CD14-positive monocyte (primary cell): ENCODE measurements at regions not wholly inside any gene's neighbourhood (a gene's known extent, or its start where the extent isn't known, plus 50 kb on each side); places are given as distances from the start of the nearest gene placed in this dataset.

Experiments
- DNase-seq, 3 donors: peaks; one replicate each; pipeline ENCODE4 v3.0.0-alpha.2; 2011 to 2022
- H2AFZ ChIP-seq: 2 replicates; pipeline ENCODE4 v1.6.0; 2012; ENCODE audit warnings: mild to moderate bottlenecking, low read depth, low read length, inconsistent platforms; ENCODE audit not compliant: insufficient read depth, poor library complexity, severe bottlenecking
- H3K27ac ChIP-seq, 2 donors: 1 replicate in 1 of 2; 2 replicates in 1 of 2; pipeline ENCODE4 v1.5.1; 2012 to 2013; ENCODE audit warnings: low read length in 2 of 2, control low read depth in 1 of 2, inconsistent platforms in 1 of 2, low read depth in 1 of 2, mild to moderate bottlenecking in 1 of 2
- H3K27me3 ChIP-seq, 2 donors: one replicate each; pipeline versions ENCODE4 v1.6.0 to v1.6.1; 2011 to 2013; ENCODE audit warnings: low read length in 2 of 2; ENCODE audit not compliant: control insufficient read depth in 2 of 2, insufficient read depth in 2 of 2
- H3K36me3 ChIP-seq, 2 donors: replicated peaks in 1 of 2; 1 replicate in 1 of 2; 2 replicates in 1 of 2; pipeline versions ENCODE4 v1.5.1 to v1.6.1; 2012 to 2013; ENCODE audit warnings: low read length in 2 of 2, control low read depth in 1 of 2, inconsistent platforms in 1 of 2, mild to moderate bottlenecking in 1 of 2; ENCODE audit not compliant: insufficient read depth in 2 of 2, control insufficient read depth in 1 of 2
- H3K4me1 ChIP-seq, 2 donors: 1 replicate in 1 of 2; 2 replicates in 1 of 2; pipeline versions ENCODE4 v1.5.1 to v1.6.1; 2012 to 2013; ENCODE audit warnings: low read length in 2 of 2, control low read depth in 1 of 2, inconsistent platforms in 1 of 2, mild to moderate bottlenecking in 1 of 2, moderate library complexity in 1 of 2; ENCODE audit not compliant: insufficient read depth in 2 of 2, control insufficient read depth in 1 of 2
- H3K4me2 ChIP-seq: replicated peaks from 2 replicates; pipeline ENCODE3; 2012; ENCODE audit warnings: low read length, moderate library complexity, mild to moderate bottlenecking; ENCODE audit not compliant: poor library complexity, severe bottlenecking; ENCODE audit errors: extremely low read depth
- H3K4me3 ChIP-seq, 3 experiments: fragments of 200-600 bp in 1 of 3; sonication (generic) in 1 of 3; replicated peaks in 1 of 3; 1 replicate in 2 of 3; 2 replicates in 1 of 3; pipeline ENCODE4 v1.5.1; 2011 to 2013; ENCODE audit warnings: low read length in 3 of 3, mild to moderate bottlenecking in 3 of 3, control low read depth in 2 of 3, low read depth in 2 of 3, inconsistent platforms in 1 of 3, moderate library complexity in 1 of 3
- H3K79me2 ChIP-seq: 2 replicates; pipeline ENCODE4 v1.6.0; 2012; ENCODE audit warnings: mild to moderate bottlenecking, control low read depth, inconsistent platforms, low read length, moderate library complexity; ENCODE audit not compliant: insufficient read depth
- H3K9ac ChIP-seq: 2 replicates; pipeline ENCODE4 v1.6.0; 2017; ENCODE audit warnings: low read length, mild to moderate bottlenecking; ENCODE audit not compliant: insufficient read depth, poor library complexity, severe bottlenecking
- H3K9me3 ChIP-seq, 2 donors: replicated peaks in 1 of 2; 1 replicate in 1 of 2; 2 replicates in 1 of 2; pipeline versions ENCODE4 v1.5.1 to v1.6.1; 2012 to 2013; ENCODE audit warnings: low read length in 2 of 2, control low read depth in 1 of 2; ENCODE audit not compliant: control insufficient read depth in 1 of 2, insufficient read depth in 1 of 2
- H4K20me1 ChIP-seq: 2 replicates; pipeline ENCODE4 v1.6.0; 2012; ENCODE audit warnings: mild to moderate bottlenecking, low read length, control low read depth, moderate library complexity; ENCODE audit not compliant: insufficient read depth
- H3K27ac Mint-ChIP-seq, 7 donors: one replicate each; pipeline ENCODE4 v1.8.0; 2020; ENCODE audit warnings: mild to moderate bottlenecking in 7 of 7, mixed read lengths in 7 of 7, moderate library complexity in 6 of 7, inconsistent platforms in 2 of 7
- H3K27me3 Mint-ChIP-seq, 3 donors: one replicate each; pipeline ENCODE4 v1.8.0; 2021 to 2022; ENCODE audit warnings: low read depth in 3 of 3, mild to moderate bottlenecking in 3 of 3, mixed read lengths in 3 of 3, moderate library complexity in 3 of 3, inconsistent platforms in 1 of 3
- H3K36me3 Mint-ChIP-seq, 2 donors: one replicate each; pipeline ENCODE4 v1.8.0; 2020; ENCODE audit warnings: mixed read lengths in 2 of 2, inconsistent platforms in 1 of 2, mild to moderate bottlenecking in 1 of 2
- H3K4me1 Mint-ChIP-seq: one replicate; pipeline ENCODE4 v1.8.0; 2020; ENCODE audit warnings: mild to moderate bottlenecking, mixed read lengths
- H3K4me3 Mint-ChIP-seq, 2 donors: one replicate each; pipeline ENCODE4 v1.8.0; 2020; ENCODE audit warnings: mild to moderate bottlenecking in 2 of 2, mixed read lengths in 2 of 2, moderate library complexity in 1 of 2
- H3K9me3 Mint-ChIP-seq, 7 donors: one replicate each; pipeline ENCODE4 v1.8.0; 2020 to 2022; ENCODE audit warnings: mixed read lengths in 7 of 7, mild to moderate bottlenecking in 6 of 7, moderate library complexity in 6 of 7, inconsistent platforms in 2 of 7
- CTCF ChIP-seq: fragments of 200-600 bp; IDR thresholded peaks from one replicate; pipeline ENCODE4 v1.8.0; 2022; ENCODE audit warnings: antibody characterized with exemption, mild to moderate bottlenecking
- WGBS: methylation state at CpG from one replicate; pipeline ENCODE4 v1.1.5; 2013; ENCODE audit warnings: missing lambda C conversion rate; ENCODE audit not compliant: insufficient coverage; 5-methylcytosine and 5-hydroxymethylcytosine counted together
- intact Hi-C, 2 donors: fragments of 100-400 bp; cut with micrococcal nuclease; formaldehyde crosslinking; loops; one replicate each; pipeline versions ENCODE4 v1.15.0 to v1.15.1; 2023

GRCh38 chr5:20166456-20166855 is 178.5 kb upstream of the CDH18 start:
- Mint-ChIP-seq H3K27me3 (peaks cover 0 to 4% (median 0%) of the 10 kb centered on the region in 3 donors), H3K4me3 (no peak overlapping the region), H3K36me3 (no peaks in the 10 kb centered on the region), H3K9me3 (peaks cover 0 to 4% (median 2%) of the 10 kb centered on the region in 7 donors), H3K4me1 (no peaks in the 10 kb centered on the region), H3K27ac (no peak overlapping the region)
- Histone ChIP-seq H3K79me2 (no peaks in the 10 kb centered on the region), H3K4me3 (no peak overlapping the region), H3K27me3 (no peaks in the 10 kb centered on the region), H3K4me1 (no peaks in the 10 kb centered on the region), H3K9ac (no peak overlapping the region), H3K9me3 (no peaks in the 10 kb centered on the region), H4K20me1 (no peaks in the 10 kb centered on the region), H3K27ac (no peak overlapping the region), H2AFZ (no peak overlapping the region), H3K36me3 (no peaks in the 10 kb centered on the region), H3K4me2 (no peak overlapping the region)
- WGBS, result no CpG with 5 or more reads among the region's 4 CpGs
- intact Hi-C loops, result no loop called here
- TF ChIP-seq CTCF, result no peak
- DNase-seq, result no peak

GRCh38 chr5:20158006-20158405 is 170.0 kb upstream of the CDH18 start:
- H3K4me1 Mint-ChIP-seq, result no peaks in the 10 kb centered on the region
- H3K27me3 Mint-ChIP-seq, result no peaks in the 10 kb centered on the region
- H3K9ac ChIP-seq, result no peak overlapping the region
- H3K36me3 Mint-ChIP-seq, result no peaks in the 10 kb centered on the region
- intact Hi-C loops, result no loop called here
- no peaks in the 10 kb centered on the region for H3K27me3 ChIP-seq
- no peaks in the 10 kb centered on the region for H3K79me2 ChIP-seq
- H3K9me3 Mint-ChIP-seq, result peaks cover 0 to 6% (median 0%) of the 10 kb centered on the region in 7 donors
- no peaks in the 10 kb centered on the region for H3K4me1 ChIP-seq
- no peaks in the 10 kb centered on the region for H4K20me1 ChIP-seq
- no peak overlapping the region for H3K4me3 ChIP-seq
- no peak overlapping the region for H3K4me2 ChIP-seq
- H3K36me3 ChIP-seq, result no peaks in the 10 kb centered on the region
- DNase-seq, result no peak
- H3K4me3 Mint-ChIP-seq, result no peak overlapping the region
- no CpG with 5 or more reads among the region's 1 CpG for WGBS
- peaks cover 0 to 6% of the 10 kb centered on the region in 2 donors for H3K9me3 ChIP-seq
- no peak overlapping the region for H3K27ac Mint-ChIP-seq
- no peak for TF ChIP-seq CTCF
- H3K27ac ChIP-seq, result no peak overlapping the region
- no peak overlapping the region for H2AFZ ChIP-seq
